Neural cell (in vitro differentiated cells): ENCODE measurements at regions not wholly inside any gene's neighbourhood (a gene's known extent, or its start where the extent isn't known, plus 50 kb on each side); places are given as distances from the start of the nearest gene placed in this dataset.

ENCODE experiments used
- H2AFZ ChIP-seq: fragments of 200-600, 300-800 bp; sonication (generic), shearing (Covaris generic); 2 replicates; pipeline ENCODE4 v1.6.0; 2014; ENCODE audit warnings: low read depth, mild to moderate bottlenecking, antibody characterized with exemption, low read length, moderate library complexity
- H3F3A ChIP-seq: fragments of 200-600 bp; shearing (Covaris generic); 2 replicates; pipeline ENCODE4 v1.6.1; 2016; ENCODE audit warnings: mild to moderate bottlenecking, moderate library complexity, mixed read lengths, antibody characterized with exemption, low read length; ENCODE audit not compliant: insufficient read depth, poor library complexity, severe bottlenecking
- H3K27ac ChIP-seq: fragments of 200-600, 300-800 bp; sonication (generic), shearing (Covaris generic); 2 replicates; pipeline ENCODE4 v1.5.1; 2014; ENCODE audit warnings: mild to moderate bottlenecking, low read length, moderate library complexity
- H3K27me3 ChIP-seq: fragments of 300-800, 200-600 bp; sonication (generic), shearing (Covaris generic); 2 replicates; pipeline ENCODE4 v1.6.0; 2014; ENCODE audit warnings: mild to moderate bottlenecking, low read depth, low read length, moderate library complexity; ENCODE audit not compliant: insufficient read depth
- H3K36me3 ChIP-seq: fragments of 300-800, 200-600 bp; sonication (generic), shearing (Covaris generic); 2 replicates; pipeline ENCODE4 v1.5.1; 2014; ENCODE audit warnings: mild to moderate bottlenecking, antibody characterized with exemption, low read length, moderate library complexity; ENCODE audit not compliant: insufficient read depth
- H3K4me2 ChIP-seq: fragments of 300-800, 200-600 bp; sonication (generic), shearing (Covaris generic); 2 replicates; pipeline ENCODE4 v1.6.0; 2014; ENCODE audit warnings: mild to moderate bottlenecking, low read length
- H3K4me3 ChIP-seq: fragments of 300-800, 200-600 bp; sonication (generic), shearing (Covaris generic); 2 replicates; pipeline ENCODE4 v1.5.1; 2014; ENCODE audit warnings: mild to moderate bottlenecking, low read length, moderate library complexity
- H3K79me2 ChIP-seq: fragments of 200-600 bp; shearing (Covaris generic); replicated peaks from 2 replicates; pipeline ENCODE4 v1.6.0; 2014; ENCODE audit warnings: mild to moderate bottlenecking, low read length, moderate library complexity; ENCODE audit not compliant: insufficient read depth
- H3K9ac ChIP-seq: fragments of 300-800, 200-600 bp; sonication (generic), shearing (Covaris generic); 2 replicates; pipeline ENCODE4 v1.6.1; 2016; ENCODE audit warnings: mild to moderate bottlenecking, low read length, mixed read lengths
- H3K9me2 ChIP-seq: fragments of 200-600 bp; shearing (Covaris generic); 2 replicates; pipeline ENCODE4 v1.6.1; 2016; ENCODE audit warnings: mild to moderate bottlenecking, low read length, mixed read lengths; ENCODE audit not compliant: insufficient read depth
- H3K9me3 ChIP-seq: fragments of 200-600, 300-800 bp; sonication (generic), shearing (Covaris generic); 2 replicates; pipeline ENCODE4 v1.6.1; 2016; ENCODE audit warnings: mild to moderate bottlenecking, mixed run types, low read length, moderate library complexity, mixed read lengths
- H4K20me1 ChIP-seq: fragments of 200-600 bp; shearing (Covaris generic); 2 replicates; pipeline ENCODE4 v1.6.1; 2016; ENCODE audit warnings: mild to moderate bottlenecking, mixed run types; ENCODE audit not compliant: insufficient read depth
- EP300 ChIP-seq: fragments of 450-650 bp; conservative IDR thresholded peaks from 2 replicates; pipeline ENCODE4 v1.6.1; 2014; ENCODE audit warnings: antibody characterized with exemption, mild to moderate bottlenecking, moderate library complexity; ENCODE audit not compliant: poor library complexity, severe bottlenecking
- EZH2 ChIP-seq: fragments of 200-600, 300-800 bp; shearing (Covaris generic), sonication (generic); IDR thresholded peaks from 2 replicates; pipeline ENCODE4 v1.6.1; 2014; ENCODE audit warnings: antibody characterized with exemption, low read length, borderline replicate concordance, mild to moderate bottlenecking; ENCODE audit not compliant: insufficient read depth, poor library complexity, severe bottlenecking
- MXI1 ChIP-seq: fragments of 450-650 bp; conservative IDR thresholded peaks from 2 replicates; pipeline ENCODE4 v1.6.1; 2014; ENCODE audit warnings: antibody characterized with exemption, mild to moderate bottlenecking; ENCODE audit not compliant: poor library complexity, severe bottlenecking
- POLR2AphosphoS5 ChIP-seq: IDR thresholded peaks from 2 replicates; pipeline ENCODE4 v1.6.1; 2012
- RAD21 ChIP-seq: fragments of 450-650 bp; conservative IDR thresholded peaks from 2 replicates; pipeline ENCODE4 v1.6.1; 2014; ENCODE audit warnings: antibody characterized with exemption, mild to moderate bottlenecking, moderate library complexity
- SMC3 ChIP-seq: fragments of 450-650 bp; conservative IDR thresholded peaks from 2 replicates; pipeline ENCODE4 v1.6.1; 2014; ENCODE audit warnings: antibody characterized with exemption, mild to moderate bottlenecking, moderate library complexity; ENCODE audit not compliant: poor library complexity
- TAF1 ChIP-seq: IDR thresholded peaks from 2 replicates; pipeline ENCODE4 v1.6.1; 2012; ENCODE audit warnings: low read depth
- TF ChIP-seq, protein P1 (sequence below): fragments of 450-650 bp; IDR thresholded peaks from 2 replicates; pipeline ENCODE4 v1.5.1; 2014; ENCODE audit warnings: antibody characterized with exemption, mild to moderate bottlenecking, moderate library complexity; ENCODE audit not compliant: poor library complexity, severe bottlenecking
- TF ChIP-seq, protein P2 (sequence below): IDR thresholded peaks from 2 replicates; pipeline ENCODE4 v1.6.1; 2012; ENCODE audit warnings: borderline replicate concordance

DNA sequence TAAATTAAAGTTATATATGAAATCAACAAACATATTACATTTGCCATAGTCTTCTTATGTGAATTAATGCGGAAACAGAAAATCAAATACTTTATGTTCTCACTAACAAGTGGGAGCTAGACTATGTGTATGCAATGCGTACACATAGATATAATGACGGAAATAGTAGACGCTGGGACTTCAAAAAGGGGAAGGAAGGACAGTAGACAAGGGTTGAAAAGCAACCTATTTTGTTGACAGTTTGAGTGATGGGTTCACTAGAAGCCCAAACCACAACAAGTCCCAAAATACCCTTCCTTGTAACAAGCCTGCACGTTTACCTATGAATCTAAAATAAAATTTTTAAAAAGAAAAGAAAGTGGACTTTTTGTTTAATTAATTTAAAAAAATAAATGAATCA, 430.8 kb upstream of the CNTN5 start:
- Histone ChIP-seq H3K36me3 (no peaks in the 10 kb centered on the region), H3K27ac (no peak overlapping the region), H3F3A (no peaks in the 10 kb centered on the region), H4K20me1 (no peaks in the 10 kb centered on the region), H3K4me3 (no peak overlapping the region), H3K9me3 (no peaks in the 10 kb centered on the region), H3K9me2 (no peaks in the 10 kb centered on the region), H2AFZ (no peak overlapping the region), H3K79me2 (no peaks in the 10 kb centered on the region), H3K27me3 (no peaks in the 10 kb centered on the region), H3K4me2 (no peak overlapping the region), H3K9ac (no peak overlapping the region)
- TF ChIP-seq EZH2 (no peak), POLR2AphosphoS5 (no peak), SMC3 (no peak), MXI1 (no peak), EP300 (no peak), RAD21 (no peak), TAF1 (no peak)
- TF ChIP-seq, protein P1, sequence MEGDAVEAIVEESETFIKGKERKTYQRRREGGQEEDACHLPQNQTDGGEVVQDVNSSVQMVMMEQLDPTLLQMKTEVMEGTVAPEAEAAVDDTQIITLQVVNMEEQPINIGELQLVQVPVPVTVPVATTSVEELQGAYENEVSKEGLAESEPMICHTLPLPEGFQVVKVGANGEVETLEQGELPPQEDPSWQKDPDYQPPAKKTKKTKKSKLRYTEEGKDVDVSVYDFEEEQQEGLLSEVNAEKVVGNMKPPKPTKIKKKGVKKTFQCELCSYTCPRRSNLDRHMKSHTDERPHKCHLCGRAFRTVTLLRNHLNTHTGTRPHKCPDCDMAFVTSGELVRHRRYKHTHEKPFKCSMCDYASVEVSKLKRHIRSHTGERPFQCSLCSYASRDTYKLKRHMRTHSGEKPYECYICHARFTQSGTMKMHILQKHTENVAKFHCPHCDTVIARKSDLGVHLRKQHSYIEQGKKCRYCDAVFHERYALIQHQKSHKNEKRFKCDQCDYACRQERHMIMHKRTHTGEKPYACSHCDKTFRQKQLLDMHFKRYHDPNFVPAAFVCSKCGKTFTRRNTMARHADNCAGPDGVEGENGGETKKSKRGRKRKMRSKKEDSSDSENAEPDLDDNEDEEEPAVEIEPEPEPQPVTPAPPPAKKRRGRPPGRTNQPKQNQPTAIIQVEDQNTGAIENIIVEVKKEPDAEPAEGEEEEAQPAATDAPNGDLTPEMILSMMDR = no peak
- TF ChIP-seq, protein P2, sequence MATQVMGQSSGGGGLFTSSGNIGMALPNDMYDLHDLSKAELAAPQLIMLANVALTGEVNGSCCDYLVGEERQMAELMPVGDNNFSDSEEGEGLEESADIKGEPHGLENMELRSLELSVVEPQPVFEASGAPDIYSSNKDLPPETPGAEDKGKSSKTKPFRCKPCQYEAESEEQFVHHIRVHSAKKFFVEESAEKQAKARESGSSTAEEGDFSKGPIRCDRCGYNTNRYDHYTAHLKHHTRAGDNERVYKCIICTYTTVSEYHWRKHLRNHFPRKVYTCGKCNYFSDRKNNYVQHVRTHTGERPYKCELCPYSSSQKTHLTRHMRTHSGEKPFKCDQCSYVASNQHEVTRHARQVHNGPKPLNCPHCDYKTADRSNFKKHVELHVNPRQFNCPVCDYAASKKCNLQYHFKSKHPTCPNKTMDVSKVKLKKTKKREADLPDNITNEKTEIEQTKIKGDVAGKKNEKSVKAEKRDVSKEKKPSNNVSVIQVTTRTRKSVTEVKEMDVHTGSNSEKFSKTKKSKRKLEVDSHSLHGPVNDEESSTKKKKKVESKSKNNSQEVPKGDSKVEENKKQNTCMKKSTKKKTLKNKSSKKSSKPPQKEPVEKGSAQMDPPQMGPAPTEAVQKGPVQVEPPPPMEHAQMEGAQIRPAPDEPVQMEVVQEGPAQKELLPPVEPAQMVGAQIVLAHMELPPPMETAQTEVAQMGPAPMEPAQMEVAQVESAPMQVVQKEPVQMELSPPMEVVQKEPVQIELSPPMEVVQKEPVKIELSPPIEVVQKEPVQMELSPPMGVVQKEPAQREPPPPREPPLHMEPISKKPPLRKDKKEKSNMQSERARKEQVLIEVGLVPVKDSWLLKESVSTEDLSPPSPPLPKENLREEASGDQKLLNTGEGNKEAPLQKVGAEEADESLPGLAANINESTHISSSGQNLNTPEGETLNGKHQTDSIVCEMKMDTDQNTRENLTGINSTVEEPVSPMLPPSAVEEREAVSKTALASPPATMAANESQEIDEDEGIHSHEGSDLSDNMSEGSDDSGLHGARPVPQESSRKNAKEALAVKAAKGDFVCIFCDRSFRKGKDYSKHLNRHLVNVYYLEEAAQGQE = no peak

DNA sequence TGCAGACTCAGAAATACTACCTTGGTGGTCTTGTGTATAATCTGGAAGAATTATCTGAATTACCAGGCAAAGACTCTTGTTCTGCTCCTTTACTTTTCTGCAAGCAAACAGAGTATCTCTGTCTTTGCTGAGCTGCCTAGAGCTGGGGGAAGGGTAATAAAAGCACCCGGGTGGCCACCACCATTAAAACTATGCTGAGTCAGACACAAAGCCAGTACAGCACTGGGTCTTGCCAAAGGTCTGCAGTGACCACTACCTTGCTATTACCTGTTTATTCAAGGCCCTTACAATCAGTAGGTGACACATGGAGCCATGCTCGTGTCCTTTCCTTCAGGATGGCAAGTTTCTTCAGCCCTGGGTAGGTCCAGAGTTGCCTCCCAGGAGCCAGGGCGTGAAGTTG, 420.6 kb upstream of the CNTN5 start:
- H3K4me2 ChIP-seq = no peak overlapping the region
- no peaks in the 10 kb centered on the region for H3K79me2 ChIP-seq
- no peaks in the 10 kb centered on the region for H4K20me1 ChIP-seq
- no peak overlapping the region for H3K9ac ChIP-seq
- no peaks in the 10 kb centered on the region for H3K27me3 ChIP-seq
- H3K9me2 ChIP-seq = no peaks in the 10 kb centered on the region
- TF ChIP-seq, protein P1 = no peak
- no peak for TF ChIP-seq SMC3
- no peak for TF ChIP-seq TAF1
- TF ChIP-seq, protein P2 = no peak
- TF ChIP-seq RAD21 = no peak
- no peak for TF ChIP-seq EP300
- TF ChIP-seq MXI1 = no peak
- TF ChIP-seq EZH2 = no peak
- TF ChIP-seq POLR2AphosphoS5 = no peak
- no peak overlapping the region for H2AFZ ChIP-seq
- H3K9me3 ChIP-seq = no peaks in the 10 kb centered on the region
- H3F3A ChIP-seq = no peaks in the 10 kb centered on the region
- H3K4me3 ChIP-seq = no peak overlapping the region
- no peak overlapping the region for H3K27ac ChIP-seq
- H3K36me3 ChIP-seq = no peaks in the 10 kb centered on the region
